ENCODE measurements at regions not wholly inside any gene's neighbourhood (a gene's known extent, or its start where the extent isn't known, plus 50 kb on each side); places are given as distances from the start of the nearest gene placed in this dataset.

DNA sequence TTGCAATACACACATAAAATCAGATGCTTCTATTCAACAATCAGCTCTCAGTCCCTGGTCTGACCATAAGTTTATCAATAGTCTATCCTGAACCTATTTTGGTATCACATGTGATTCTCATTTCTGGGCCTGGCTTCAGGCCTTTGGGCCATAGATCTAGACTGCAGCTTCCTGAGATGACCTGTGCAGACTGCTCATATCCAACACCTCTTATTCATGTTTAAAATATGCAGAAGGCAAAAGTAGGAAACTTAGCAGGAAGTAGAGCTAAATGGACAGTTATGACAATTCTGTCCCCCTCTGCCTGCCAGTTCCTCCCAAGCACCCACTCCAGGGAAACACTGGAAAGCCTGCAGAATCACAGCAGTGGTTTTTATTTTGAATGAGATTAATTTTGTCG is 53.3 kb downstream of the C7orf25 start:
- no peak for DNase-seq

DNA sequence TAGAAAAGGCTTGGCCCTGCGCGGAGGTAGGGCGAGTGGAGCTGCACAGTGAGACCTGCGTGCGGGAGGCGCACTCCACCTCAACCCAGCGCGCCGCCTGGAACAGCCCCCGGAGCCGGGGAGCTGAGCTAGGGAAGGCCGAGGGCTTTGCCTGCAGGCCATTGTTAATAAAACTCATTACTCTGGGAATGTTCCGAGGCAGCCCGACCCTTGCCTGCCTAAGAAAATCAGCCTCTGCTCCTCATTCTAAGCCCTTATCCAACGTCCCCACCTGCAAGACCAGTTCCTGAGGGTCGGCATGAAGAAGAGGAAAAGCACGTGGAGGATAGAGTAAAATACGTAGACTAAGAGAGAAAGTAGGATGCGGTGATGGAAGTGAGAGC is 55.3 kb downstream of the C7orf25 start:
- DNase-seq, result no peak

DNA sequence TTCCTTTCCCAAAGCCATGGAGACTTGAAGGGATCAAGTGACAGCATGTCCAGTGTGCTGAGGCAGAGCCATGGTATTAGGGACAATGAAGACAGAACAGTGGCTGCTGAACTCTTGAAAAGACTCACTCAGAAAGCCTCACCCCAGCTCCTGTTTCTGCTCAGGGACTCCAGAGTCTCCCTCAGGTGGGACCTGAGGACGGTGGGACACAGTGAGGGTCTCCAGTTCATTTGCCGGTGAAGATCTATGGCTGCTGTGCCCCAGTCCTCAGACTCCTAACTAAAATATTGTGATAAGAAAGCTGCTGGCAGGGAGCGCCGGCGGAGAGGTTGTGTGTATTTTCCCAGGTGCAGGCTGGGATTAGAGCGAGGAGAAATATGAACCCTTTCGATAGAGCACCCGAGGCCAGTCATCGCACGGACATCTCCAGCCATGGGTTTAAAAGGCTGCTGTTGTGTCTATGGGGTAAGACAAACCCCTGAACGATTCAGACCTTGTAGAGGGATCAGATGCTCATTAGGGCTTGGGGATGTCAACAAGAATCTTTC is 57.2 kb downstream of the C7orf25 start:
- DNase-seq, result no peak

DNA sequence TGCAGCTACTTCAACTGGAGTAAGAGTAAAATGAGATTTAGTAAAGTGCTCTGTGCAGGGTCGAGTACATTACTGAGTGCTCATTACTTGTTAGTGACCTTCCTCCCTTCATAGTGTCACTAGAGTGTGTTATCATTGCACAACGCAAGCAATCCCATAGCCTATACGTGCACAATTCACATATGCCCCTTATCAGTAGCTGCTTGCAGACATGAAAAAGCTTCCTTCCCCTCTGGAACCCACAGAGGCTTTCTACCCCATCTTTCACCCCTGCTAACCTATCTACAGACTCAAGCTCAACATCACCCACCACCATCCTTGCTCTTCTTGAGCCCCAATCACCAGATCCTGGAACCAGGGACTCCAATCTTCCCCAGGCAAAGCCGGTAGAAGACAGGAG is 59.3 kb downstream of the C7orf25 start:
- no peak for DNase-seq

DNA sequence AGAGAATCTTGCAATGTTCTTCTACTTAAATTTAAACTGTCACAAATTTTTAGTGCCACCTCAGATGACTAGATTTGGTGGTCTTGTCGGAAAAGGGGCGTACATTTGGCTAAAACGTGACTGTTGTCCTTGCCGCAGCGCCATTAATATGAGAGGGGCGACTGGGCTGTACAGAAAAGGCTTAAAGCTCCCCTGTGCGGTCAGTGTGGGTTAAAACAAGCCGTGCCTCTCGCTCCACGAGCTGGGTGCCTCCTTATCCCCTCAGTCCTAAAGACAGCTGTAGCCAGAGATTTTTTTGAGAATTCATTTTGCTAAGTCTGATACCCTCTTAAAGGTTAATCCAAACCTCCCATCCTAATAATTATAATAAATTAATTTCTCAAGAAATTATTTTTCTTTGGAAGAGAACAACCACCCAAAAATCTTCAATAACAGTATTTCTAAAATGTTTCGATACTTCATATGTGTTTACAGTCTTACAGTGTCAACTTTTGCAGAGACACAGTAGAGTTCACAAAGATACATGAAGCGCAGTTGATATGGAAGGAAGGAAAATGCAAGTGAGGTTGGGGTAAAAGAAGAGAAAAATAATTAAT is 68.6 kb downstream of the C7orf25 start:
- no peak for DNase-seq

DNA sequence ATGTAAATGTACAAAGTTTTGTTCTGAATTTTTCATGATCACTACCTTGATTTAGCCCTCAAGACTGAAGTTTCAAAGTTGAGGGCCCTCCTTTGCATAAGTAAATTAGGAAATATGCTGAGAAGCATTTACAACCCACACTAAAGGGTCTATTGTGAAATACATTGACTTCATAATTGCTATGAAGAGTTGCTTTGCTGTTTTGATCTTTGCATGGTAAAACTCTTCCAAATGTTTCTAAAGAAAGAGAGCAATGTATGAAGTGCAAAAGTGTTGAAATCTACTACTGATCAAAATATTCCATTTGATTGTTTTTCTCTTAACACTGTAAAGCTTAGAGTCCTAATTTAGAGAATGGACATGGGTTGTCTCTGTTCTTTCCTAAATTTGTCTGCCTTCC is 77.2 kb downstream of the C7orf25 start:
- no peak for DNase-seq

DNA sequence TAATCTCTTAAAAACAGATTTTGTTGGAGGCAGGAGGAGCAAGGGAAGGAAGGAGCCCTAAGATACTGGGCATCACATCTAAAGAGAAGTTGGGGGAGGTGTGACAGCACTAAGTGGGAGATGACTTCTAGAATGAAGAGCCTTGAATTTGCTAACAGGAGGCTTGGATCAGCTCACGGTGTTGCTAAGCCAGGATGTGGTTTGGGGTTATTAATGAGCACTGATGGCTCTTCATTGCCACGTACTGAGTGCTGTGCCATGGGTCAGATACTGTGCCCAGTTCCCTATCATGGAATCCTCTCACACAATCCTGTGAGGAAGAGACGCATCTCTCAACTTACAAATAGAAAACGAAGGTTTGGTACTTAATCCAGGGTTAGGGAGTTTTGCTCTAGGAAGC is 78.5 kb downstream of the C7orf25 start:
- no peak for DNase-seq

DNA sequence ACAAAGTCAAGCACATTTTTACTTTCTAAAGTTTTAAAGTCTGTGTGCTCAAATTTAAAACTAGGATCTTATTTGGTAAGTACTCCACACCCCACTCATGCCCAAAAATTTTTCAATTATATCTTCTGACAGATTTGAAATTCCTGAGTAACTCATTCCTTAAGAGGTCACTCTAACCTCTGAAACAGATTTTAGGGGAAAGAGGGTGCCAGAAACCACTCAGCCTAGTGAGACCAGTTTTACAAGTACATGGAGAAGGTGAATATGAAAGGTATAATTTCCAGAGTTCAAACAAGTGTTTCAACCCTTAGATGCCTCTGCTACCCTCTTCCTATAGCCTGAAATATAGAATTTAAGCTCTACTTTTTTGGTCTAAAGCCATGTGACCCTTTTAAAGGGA is 79.2 kb downstream of the C7orf25 start:
- no peak for DNase-seq

DNA sequence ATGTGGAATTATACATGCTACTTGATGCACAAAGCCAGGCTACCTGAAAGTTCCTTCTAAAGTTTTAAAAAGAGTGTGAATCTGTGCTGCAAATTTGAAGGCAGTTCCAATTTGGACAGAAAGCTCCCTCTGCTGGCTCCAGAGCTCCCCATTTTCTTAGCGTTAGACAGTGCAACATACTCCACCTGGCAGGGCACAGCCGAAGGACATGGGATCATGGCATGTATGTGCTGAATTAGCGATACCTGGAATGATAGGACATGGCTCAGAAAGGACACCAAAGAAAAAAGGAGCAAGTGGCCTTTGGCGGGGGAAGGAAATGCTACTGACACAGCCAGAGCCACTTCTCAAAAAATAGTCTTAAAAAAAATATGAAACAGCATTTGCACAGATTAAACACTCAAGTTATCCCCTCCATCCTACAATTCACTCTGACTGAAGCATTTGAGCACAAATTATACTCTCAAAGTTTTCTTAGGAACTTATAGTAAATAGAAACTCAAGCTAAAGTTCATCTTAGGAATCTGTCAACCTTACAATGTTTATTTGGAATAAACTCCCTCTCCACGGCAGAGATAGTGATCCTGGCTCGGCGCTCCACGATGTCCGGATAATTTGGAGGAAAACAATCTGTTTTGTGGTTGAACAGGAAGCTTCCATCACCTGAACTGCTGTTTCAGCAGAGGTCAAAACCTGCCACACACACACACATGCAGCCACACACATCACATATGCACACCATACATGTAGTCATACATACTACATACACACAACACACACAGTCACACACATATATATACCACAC is 80.0 kb downstream of the C7orf25 start:
- DNase-seq, result no peak

DNA sequence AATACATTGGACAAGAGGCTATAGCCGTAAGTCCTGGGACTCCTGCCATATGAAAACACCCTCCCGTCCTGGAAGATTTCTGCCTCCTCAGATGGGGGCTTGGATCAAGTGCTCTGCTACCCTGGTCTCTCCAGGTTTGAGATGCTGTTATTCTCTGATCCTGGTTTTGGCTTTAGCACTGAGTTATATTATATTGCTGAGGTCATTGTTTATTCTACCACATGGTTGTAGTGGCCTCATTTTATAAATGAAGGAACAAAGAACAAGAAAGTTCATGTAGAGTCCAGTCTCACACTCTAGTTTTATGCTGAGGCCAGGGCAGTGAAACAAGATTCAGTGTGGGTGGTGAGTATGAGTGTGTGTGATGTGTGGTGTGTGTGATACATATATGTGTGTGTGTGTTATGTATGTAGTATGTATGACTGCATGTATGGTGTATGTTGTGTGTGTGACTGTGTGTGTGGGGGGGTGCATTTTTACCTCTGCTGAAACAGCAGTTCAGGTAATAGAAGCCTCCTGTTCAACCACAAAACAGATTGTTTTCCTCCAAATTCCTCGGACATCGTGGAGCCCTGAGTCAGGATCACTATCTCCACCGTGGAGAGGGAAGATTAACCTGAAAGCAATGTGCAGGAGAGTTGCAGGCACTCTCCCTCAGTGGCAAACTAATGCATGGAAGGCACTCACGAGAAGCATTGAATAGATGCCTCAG is 80.7 kb downstream of the C7orf25 start:
- DNase-seq, result no peak

DNA sequence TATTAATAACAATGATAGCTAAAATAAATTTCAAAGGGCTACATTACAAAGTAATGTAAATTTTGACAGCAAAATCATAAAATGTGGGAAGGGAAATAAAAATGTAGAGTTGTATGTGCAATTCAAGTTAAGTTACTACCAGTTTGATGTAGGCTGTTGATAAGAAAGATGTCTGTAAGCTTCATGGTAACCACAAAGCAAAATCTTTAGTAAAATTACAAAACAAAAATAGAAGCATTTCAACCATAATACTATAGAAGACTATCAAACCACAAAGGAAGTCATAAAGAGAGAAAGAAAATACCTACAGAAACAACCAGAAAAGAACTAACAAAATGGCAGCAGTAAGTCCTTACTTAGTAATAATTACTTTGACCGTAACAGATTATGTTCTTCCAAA is 99.1 kb downstream of the C7orf25 start:
- DNase-seq, result no peak

DNA sequence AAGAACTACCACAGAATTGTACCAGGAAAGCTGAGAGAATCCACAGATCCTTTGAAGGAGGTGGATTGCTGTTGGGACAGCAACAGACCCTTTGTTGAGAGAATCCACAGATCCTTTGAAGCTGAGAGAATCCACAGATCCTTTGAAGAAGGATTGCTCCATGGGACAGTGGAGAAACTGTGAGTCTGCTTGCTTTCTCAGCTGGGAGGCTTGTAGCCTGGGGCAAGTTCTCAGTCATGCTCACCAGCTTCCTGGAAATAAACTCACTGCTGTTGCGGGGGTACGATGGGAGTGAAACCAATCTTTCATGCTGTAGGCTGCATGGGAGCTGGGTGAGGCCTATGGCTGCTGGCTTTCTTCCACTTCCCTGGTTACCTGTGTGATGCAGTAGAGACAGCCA is 106.3 kb downstream of the C7orf25 start:
- no peak for DNase-seq

DNA sequence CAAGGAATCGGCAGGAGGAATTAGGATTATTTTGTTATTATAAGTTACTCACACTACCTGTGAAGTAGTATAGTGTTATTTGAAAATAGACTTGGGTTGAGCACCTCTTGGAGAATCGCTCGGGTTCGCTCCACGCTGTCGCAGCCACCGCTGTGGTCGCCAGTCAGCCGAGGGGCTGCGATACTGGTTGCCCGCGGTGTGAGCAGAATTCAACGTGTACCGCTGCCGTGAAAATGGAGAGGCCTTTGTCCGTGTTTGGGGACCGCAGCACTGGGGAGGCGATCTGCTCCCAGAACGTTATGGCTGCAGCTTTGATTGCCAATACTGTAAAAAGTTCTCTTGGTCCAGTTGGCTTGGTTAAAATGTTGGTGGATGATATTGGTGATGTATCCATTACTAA is 117.2 kb downstream of the C7orf25 start:
- DNase-seq, result no peak

DNA sequence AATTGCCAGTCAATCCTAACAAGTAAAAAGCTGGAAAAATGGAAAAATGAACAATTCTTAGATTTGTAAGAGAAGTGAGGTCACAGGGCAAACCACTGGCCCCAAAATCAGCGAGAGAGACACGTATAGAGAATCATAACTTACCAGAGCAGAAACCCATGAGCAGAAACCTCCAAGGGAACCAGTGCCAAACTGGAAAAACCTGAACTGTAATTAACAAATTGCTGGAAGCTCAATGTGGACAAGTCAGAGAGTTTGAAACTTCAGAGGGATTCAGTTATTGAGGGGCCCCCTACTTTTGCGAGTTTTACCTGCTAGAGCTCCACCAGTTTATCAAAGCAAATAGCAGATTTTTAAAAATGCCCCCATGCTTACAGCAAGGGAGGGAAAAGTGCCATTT is 119.0 kb downstream of the C7orf25 start:
- no peak for DNase-seq

DNA sequence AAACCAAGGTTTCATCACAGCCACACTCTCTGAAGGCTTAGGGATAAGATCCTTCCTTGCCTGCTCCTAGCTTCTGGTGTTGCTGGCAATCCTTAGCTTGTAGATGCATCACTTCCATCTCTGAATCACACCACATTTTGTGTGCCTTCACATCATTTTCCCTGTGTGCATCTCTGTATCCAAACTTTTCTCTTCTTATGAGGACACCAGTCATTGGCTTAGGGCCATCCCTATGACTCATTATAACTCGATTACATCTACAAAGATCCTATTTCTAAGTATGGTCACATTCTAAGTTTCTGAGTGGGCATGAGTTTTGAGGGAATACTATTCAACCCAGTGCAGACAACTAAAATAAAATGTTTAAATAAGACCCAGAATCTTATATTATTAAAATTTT is 121.7 kb downstream of the C7orf25 start:
- no peak for DNase-seq

DNA sequence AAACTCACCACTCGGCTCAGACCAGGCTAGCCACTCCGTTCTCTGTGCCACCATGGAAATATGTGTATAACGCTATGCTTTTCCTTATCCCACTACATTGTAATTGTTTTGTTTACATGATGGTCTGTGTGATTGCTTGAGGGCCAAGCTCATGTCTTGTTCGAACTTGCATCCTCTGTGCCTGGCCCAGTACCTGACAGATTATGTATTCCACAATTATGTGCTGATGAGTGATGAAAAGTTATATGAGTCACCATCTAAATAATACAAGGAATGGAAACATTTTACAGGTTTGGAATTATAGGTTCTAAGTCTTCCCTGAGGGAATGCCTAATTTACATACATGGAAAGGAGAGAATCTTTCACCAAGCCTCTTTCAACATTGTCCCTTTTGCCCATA is 137.4 kb downstream of the C7orf25 start:
- DNase-seq, result no peak

DNA sequence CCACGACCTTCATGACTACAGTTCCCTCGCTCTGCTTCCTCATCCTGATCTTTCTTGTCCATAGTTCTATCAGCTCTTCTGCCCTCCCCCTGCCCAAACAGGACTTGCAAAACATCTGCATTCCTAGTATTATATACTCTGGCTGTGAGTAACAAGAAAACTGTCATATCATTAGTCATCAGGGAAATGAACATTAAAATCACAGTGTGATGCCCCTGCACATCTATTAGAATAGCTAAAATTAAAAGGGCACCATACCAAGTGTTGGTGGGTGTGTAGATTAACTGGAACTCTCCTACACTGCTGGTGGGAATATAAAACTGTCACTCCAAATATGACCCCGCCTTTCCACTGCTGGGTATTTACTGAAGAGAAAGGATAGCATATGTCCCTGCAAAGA is 141.8 kb downstream of the C7orf25 start:
- no peak for DNase-seq

DNA sequence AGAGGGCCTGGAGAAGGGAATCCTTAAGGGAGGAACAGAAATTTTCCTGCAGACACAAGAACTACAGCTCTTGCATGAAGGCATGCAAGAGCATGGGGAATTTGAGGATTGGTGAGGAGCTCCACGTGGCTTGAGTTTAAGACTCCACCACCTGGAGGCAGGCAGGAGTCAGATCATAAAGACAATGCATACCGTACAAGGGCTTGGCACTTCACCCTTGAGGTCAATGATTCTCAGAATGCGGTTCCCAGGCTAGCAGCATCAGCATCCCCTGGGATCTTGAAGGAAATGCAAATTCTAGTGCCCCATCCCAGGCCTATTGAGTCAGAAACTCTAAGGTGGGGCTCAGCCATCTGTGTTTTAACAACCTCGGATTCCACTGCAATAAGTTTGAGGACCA is 143.8 kb downstream of the C7orf25 start:
- no peak for DNase-seq

DNA sequence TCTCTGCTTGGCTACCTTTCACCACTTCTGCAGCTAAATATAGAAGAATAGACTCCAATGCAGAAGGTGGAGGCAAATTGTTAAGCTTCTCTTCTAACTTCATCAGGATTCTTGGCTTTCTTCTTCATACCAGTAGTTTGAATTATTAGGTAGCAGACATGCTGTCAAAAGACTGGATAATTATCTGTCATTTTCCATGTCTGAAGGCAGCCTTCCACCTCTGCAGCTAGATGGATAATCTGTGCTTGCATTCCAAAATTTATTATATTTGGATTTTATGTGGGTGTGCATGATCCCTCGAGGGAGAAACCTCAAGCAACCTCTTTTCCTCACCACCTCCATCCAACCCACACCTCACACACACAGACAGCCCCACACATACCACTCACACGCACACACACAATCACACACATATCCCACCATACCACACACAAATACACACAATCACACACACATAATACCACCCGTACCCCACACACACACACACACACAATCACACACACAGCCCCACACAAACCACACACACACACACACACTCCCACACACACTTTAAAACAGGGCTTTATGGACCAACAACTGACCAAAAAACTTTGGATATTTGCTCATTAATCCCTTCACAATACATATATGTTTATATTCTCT is 145.0 kb downstream of the C7orf25 start:
- no peak for DNase-seq

DNA sequence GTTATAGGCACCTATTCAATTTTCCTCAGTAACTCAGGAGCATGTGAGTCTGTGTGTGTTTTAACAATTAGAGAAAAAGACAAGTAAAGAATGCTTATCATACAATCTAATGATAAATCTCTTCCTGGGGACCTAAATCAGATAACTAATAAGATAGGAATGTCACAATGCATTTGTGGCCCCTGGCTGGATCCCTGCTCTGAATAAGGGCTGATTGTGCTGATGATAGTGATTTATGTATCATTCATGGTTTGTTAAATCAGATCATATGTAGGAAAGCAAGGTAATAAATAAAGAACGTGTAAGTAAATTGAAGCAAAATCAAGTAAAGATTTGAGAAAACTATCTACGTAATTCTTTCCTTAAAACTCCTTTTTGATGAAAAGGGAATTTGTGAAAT is 145.9 kb downstream of the C7orf25 start:
- DNase-seq, result no peak

DNA sequence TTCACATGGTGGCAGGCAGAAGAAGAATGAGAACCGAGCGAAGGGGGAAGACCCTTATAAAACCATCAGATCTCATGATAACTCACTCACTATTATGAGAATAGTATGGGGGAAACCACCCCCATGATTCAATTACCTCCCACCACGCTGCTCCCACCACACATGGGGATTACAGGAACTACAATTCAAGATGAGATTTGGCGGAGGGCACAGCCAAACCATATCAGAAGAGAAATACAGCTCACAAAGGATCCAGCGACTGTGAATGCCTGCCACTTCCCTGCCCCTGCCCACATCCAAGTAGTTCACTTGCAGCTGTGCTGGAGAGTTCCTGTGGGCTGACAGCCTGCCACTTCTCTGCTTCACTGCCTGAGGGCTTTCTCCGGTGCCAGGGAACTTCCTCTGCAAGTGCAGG is 148.7 kb downstream of the C7orf25 start:
- DNase-seq, result no peak

DNA sequence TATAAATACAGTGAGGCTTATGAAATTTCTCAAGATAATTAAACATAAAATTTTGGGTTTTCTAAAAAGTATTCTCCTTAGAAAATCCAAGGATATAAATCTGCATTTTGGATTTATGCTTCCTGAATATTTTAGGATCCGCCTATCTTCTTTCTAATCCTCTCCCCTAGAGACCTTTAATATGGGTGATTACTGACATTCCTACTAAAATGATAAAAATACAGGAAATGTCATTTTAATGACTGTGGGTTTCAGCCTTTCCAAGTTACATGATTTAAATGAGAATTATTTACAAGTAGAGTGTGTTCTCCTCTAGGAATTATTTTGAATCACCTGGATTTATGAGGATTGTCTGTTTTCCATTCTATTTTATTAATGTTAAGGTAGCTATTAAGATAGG is 150.4 kb downstream of the C7orf25 start:
- DNase-seq, result no peak

DNA sequence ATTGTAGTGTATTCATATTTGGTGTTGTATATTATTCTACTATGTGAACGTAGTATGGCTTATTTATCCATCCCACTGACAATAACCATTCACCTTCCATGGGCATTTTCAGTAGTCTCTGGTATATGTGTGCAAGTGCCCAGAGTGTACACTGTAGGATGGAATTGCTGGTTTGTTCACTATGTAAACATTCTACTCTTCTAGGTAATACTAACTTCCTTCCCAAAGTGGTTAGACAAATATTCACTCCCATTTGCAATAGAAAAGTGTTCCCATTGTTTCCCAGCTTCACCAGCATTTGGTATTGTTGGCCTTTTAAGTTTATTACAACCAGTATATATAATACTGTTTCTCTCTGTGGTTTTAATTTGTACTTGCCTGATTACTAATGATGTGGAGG is 153.7 kb downstream of the C7orf25 start:
- no peak for DNase-seq

DNA sequence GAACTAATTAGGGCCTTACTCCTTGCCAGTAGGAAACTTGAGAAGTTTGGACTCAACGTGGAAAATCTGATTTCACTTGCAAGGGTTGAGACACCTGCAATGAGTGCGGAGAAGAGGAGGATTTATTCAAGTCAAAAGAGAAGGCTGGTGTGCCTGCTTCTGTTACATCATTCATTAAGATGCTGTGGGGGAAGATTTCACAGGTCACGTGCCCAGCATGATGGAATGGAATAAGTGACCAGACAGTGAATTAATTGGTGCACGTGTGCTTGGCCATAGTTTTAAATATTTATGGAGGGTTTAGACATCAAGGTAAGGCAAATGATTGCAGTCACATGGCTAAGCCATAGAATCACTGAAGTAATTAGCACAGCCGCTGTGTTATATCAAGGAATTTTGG is 155.0 kb downstream of the C7orf25 start:
- no peak for DNase-seq
